ENCODE measurements at regions not wholly inside any gene's neighbourhood (a gene's known extent, or its start where the extent isn't known, plus 50 kb on each side); places are given as distances from the start of the nearest gene placed in this dataset.
A peak's percentile ranks its signal among the peaks of the same experiment; 100 is the strongest.

GRCh38 chr5:142446131-142446959 is 121.5 kb upstream of the SPRY4 start:
- peak in 1 of 2 donors; percentile 51 for ATAC-seq
- peak overlapping the region; percentile 28 for H3K27ac ChIP-seq
- intact Hi-C loops (cut with DNase I): no loop called here

GRCh38 chr5:142445266-142445665 is 120.4 kb upstream of the SPRY4 start:
- peaks cover 8% of the 10 kb centered on the region for H3K4me1 ChIP-seq
- DNase-seq (no peak), ATAC-seq (no peak)
- TF ChIP-seq CTCF (IDR thresholded peaks at IDR 0.05): no peak
- H3K4me3 ChIP-seq: no peak overlapping the region
- H3K9me3 ChIP-seq: peaks cover 3% of the 10 kb centered on the region
- no peaks in the 10 kb centered on the region for H3K36me3 ChIP-seq
- peak overlapping the region; percentile 27 for H3K27ac ChIP-seq
- intact Hi-C loops (cut with DNase I): no loop called here
- H3K27me3 ChIP-seq (ENCODE audit: low read depth): no peaks in the 10 kb centered on the region

More at GRCh38 chr5:142446131-142446959, 121.5 kb upstream of the SPRY4 start:
- Histone ChIP-seq H3K4me1 (peaks cover 8% of the 10 kb centered on the region), H3K4me3 (no peak overlapping the region), H3K36me3 (no peaks in the 10 kb centered on the region), H3K9me3 (peaks cover 3% of the 10 kb centered on the region), H3K27me3 (ENCODE audit: low read depth) (no peaks in the 10 kb centered on the region)
- DNase-seq: no peak
- no peak for TF ChIP-seq CTCF (IDR thresholded peaks at IDR 0.05)

- DNase-seq: no peak
- no peak overlapping the region for H3K27ac ChIP-seq
- H3K27me3 ChIP-seq (ENCODE audit: low read depth): no peaks in the 10 kb centered on the region
- H3K36me3 ChIP-seq: no peaks in the 10 kb centered on the region
- no peaks in the 10 kb centered on the region for H3K9me3 ChIP-seq
- no peak for ATAC-seq
- intact Hi-C loops (cut with DNase I): no loop called here
- H3K4me3 ChIP-seq: no peak overlapping the region
- no peak for TF ChIP-seq CTCF (IDR thresholded peaks at IDR 0.05)
- H3K4me1 ChIP-seq: peaks cover 19% of the 10 kb centered on the region
These were observed 116.8 kb upstream of the SPRY4 start for GRCh38 chr5:142441616-142442015.

GRCh38 chr5:142439207-142439860 is 114.5 kb upstream of the SPRY4 start:
- H3K4me1 ChIP-seq: peaks cover 10% of the 10 kb centered on the region
- ATAC-seq (peak in 1 of 2 donors; percentile 18), DNase-seq (no peak)
- intact Hi-C loops (cut with DNase I): no loop called here
- no peak overlapping the region for H3K4me3 ChIP-seq
- no peaks in the 10 kb centered on the region for H3K9me3 ChIP-seq
- H3K27me3 ChIP-seq (ENCODE audit: low read depth): no peaks in the 10 kb centered on the region
- TF ChIP-seq CTCF (IDR thresholded peaks at IDR 0.05): no peak
- H3K36me3 ChIP-seq: no peaks in the 10 kb centered on the region
- H3K27ac ChIP-seq: peak overlapping the region; percentile 42

GRCh38 chr5:142438573-142438972 is 113.8 kb upstream of the SPRY4 start:
- peak overlapping the region; percentile 27 for H3K27ac ChIP-seq
- ATAC-seq (no peak), DNase-seq (no peak)
- H3K9me3 ChIP-seq: no peaks in the 10 kb centered on the region
- intact Hi-C loops (cut with DNase I): no loop called here
- no peaks in the 10 kb centered on the region for H3K36me3 ChIP-seq
- H3K4me3 ChIP-seq: no peak overlapping the region
- peaks cover 18% of the 10 kb centered on the region for H3K4me1 ChIP-seq
- no peak for TF ChIP-seq CTCF (IDR thresholded peaks at IDR 0.05)
- H3K27me3 ChIP-seq (ENCODE audit: low read depth): no peaks in the 10 kb centered on the region
